PC-3 (cell line): ENCODE measurements at regions not wholly inside any gene's neighbourhood (a gene's known extent, or its start where the extent isn't known, plus 50 kb on each side); places are given as distances from the start of the nearest gene placed in this dataset.

Experiments used
- ATAC-seq: fragments of 200-7000 bp; cut with Tn5 transposase; 2 replicates; pipeline ENCODE4 v1.9.1; 2020; ENCODE audit warnings: mild to moderate bottlenecking, moderate library complexity
- BruUV-seq: library from RNA; stranded (reverse); fragments of 400-500 nt; replicated peaks from 2 replicates; lab custom pipeline; 2021; lab: Mats Ljungman, UMichigan
- CTCF ChIA-PET: fragments of 300-600 bp; sonication (Branson Sonifier 250); formaldehyde crosslinking; loops from one replicate; lab custom pipeline; 2022; ENCODE audit warnings: antibody characterized with exemption; lab: Charles Lee
- POLR2A ChIA-PET: fragments of 300-600 bp; sonication (Branson Sonifier 250); formaldehyde crosslinking; loops from one replicate; lab custom pipeline; 2022; ENCODE audit warnings: antibody characterized with exemption; ENCODE audit not compliant: unreplicated experiment; lab: Charles Lee
- DNase-seq: peaks from one replicate; pipeline ENCODE4 v3.0.0-alpha.2; 2015
- H2AFZ ChIP-seq: fragments of 300-600 bp; sonication (generic); 2 replicates; pipeline ENCODE4 v1.6.0; 2016; ENCODE audit warnings: antibody characterized with exemption, low read length
- H3F3A ChIP-seq: fragments of 300-600 bp; sonication (generic); one replicate; pipeline ENCODE4 v1.6.0; 2017; ENCODE audit warnings: antibody characterized with exemption, low read length, control low read depth, mild to moderate bottlenecking; ENCODE audit not compliant: unreplicated experiment
- H3K27ac ChIP-seq: fragments of 300-600 bp; sonication (generic); 2 replicates; pipeline ENCODE4 v1.5.1; 2016; ENCODE audit warnings: mild to moderate bottlenecking, low read length
- H3K27me3 ChIP-seq: fragments of 300-600 bp; sonication (generic); 2 replicates; pipeline ENCODE4 v1.6.1; 2016; ENCODE audit warnings: low read length, mixed read lengths
- H3K36me3 ChIP-seq: fragments of 300-600 bp; sonication (generic); 2 replicates; pipeline ENCODE4 v1.6.1; 2016; ENCODE audit warnings: low read depth, mixed run types, low read length, mixed read lengths
- H3K4me1 ChIP-seq: fragments of 300-600 bp; sonication (generic); 2 replicates; pipeline ENCODE4 v1.5.1; 2016; ENCODE audit warnings: low read length; ENCODE audit not compliant: insufficient read depth
- H3K4me2 ChIP-seq: fragments of 300-600 bp; sonication (generic); 2 replicates; pipeline ENCODE4 v1.6.0; 2016; ENCODE audit warnings: low read length
- H3K4me3 ChIP-seq: fragments of 300-600 bp; sonication (generic); 2 replicates; pipeline ENCODE4 v1.5.1; 2016; ENCODE audit warnings: mild to moderate bottlenecking, low read length, mixed read lengths
- H3K79me2 ChIP-seq: fragments of 300-600 bp; sonication (generic); 2 replicates; pipeline ENCODE4 v1.6.1; 2017; ENCODE audit warnings: low read length, mixed read lengths
- H3K9ac ChIP-seq: fragments of 300-600 bp; sonication (generic); 2 replicates; pipeline ENCODE4 v1.6.0; 2016; ENCODE audit warnings: mild to moderate bottlenecking, low read length
- H3K9me2 ChIP-seq: fragments of 300-600 bp; sonication (generic); replicated peaks from 2 replicates; pipeline ENCODE4 v1.6.1; 2016; ENCODE audit warnings: mixed run types, low read length, mixed read lengths
- H3K9me3 ChIP-seq: fragments of 300-600 bp; sonication (generic); 2 replicates; pipeline ENCODE4 v1.6.1; 2016; ENCODE audit warnings: low read length, mixed read lengths
- H4K20me1 ChIP-seq: fragments of 300-600 bp; sonication (generic); 2 replicates; pipeline ENCODE4 v1.6.1; 2016; ENCODE audit warnings: low read length, mixed read lengths
- CTCF ChIP-seq: fragments of 300-600 bp; sonication (generic); conservative IDR thresholded peaks from 2 replicates; pipeline ENCODE4 v1.5.1; 2017; ENCODE audit warnings: antibody characterized with exemption, low read depth, mild to moderate bottlenecking, low read length
- EZH2 ChIP-seq: fragments of 300-600 bp; sonication (generic); IDR thresholded peaks from one replicate; pipeline ENCODE4 v1.6.1; 2017; ENCODE audit warnings: antibody characterized with exemption, mild to moderate bottlenecking, low read length; ENCODE audit not compliant: unreplicated experiment
- EZH2phosphoT487 ChIP-seq: fragments of 300-600 bp; sonication (generic); IDR thresholded peaks from 2 replicates; pipeline ENCODE4 v1.6.1; 2018; ENCODE audit warnings: mild to moderate bottlenecking, antibody characterized with exemption, low read length, borderline replicate concordance
- intact Hi-C: fragments of 100-400 bp; cut with micrococcal nuclease; formaldehyde crosslinking; loops from 2 replicates; pipeline ENCODE4 v1.9.0; 2023

- H3K36me3 ChIP-seq: no peaks in the 10 kb centered on the region
- H3K27ac ChIP-seq: no peak overlapping the region
- H3F3A ChIP-seq: no peaks in the 10 kb centered on the region
- no peaks in the 10 kb centered on the region for H3K4me1 ChIP-seq
- DNase-seq (peak; percentile 6), ATAC-seq (no peak)
- peak overlapping the region; percentile 32; the same call in 1 of the 2 replicates for H3K4me3 ChIP-seq
- intact Hi-C loops: no loop called here
- H4K20me1 ChIP-seq: no peaks in the 10 kb centered on the region
- CTCF ChIA-PET: no interaction called here
- peaks cover 58% of the 10 kb centered on the region for H3K27me3 ChIP-seq
- H3K9me3 ChIP-seq: no peaks in the 10 kb centered on the region
- no peaks in the 10 kb centered on the region for H3K79me2 ChIP-seq
- H3K9me2 ChIP-seq: no peaks in the 10 kb centered on the region
- H3K9ac ChIP-seq: no peak overlapping the region
- no TSS peak for BruUV-seq
- H3K4me2 ChIP-seq: peak overlapping the region; percentile 50
- peak overlapping the region; percentile 31; the same call in 1 of the 2 replicates for H2AFZ ChIP-seq
- no peak for TF ChIP-seq EZH2phosphoT487
- no peak for TF ChIP-seq CTCF
- TF ChIP-seq EZH2: no peak
- POLR2A ChIA-PET: no interaction called here
Observed at GRCh38 chr3:72100601-72101187, 315.7 kb upstream of the PROK2 start.

- H3K36me3 ChIP-seq: no peaks in the 10 kb centered on the region
- H3K9me2 ChIP-seq: no peaks in the 10 kb centered on the region
- H3K4me2 ChIP-seq: no peak overlapping the region
- ChIA-PET POLR2A (no interaction called here), CTCF (no interaction called here)
- TF ChIP-seq CTCF (no peak), EZH2 (no peak), EZH2phosphoT487 (no peak)
- DNase-seq (no peak), ATAC-seq (no peak)
- H3K9me3 ChIP-seq: no peaks in the 10 kb centered on the region
- H3K79me2 ChIP-seq: no peaks in the 10 kb centered on the region
- no peak overlapping the region for H2AFZ ChIP-seq
- no peaks in the 10 kb centered on the region for H3F3A ChIP-seq
- intact Hi-C loops: no loop called here
- no peak overlapping the region for H3K27ac ChIP-seq
- no peak overlapping the region for H3K4me3 ChIP-seq
- H3K27me3 ChIP-seq: peaks cover 57% of the 10 kb centered on the region
- no peak overlapping the region for H3K9ac ChIP-seq
- no peaks in the 10 kb centered on the region for H4K20me1 ChIP-seq
- BruUV-seq: no TSS peak
- no peaks in the 10 kb centered on the region for H3K4me1 ChIP-seq
Observed at GRCh38 chr3:72100080-72100511, 315.1 kb upstream of the PROK2 start.

DNA sequence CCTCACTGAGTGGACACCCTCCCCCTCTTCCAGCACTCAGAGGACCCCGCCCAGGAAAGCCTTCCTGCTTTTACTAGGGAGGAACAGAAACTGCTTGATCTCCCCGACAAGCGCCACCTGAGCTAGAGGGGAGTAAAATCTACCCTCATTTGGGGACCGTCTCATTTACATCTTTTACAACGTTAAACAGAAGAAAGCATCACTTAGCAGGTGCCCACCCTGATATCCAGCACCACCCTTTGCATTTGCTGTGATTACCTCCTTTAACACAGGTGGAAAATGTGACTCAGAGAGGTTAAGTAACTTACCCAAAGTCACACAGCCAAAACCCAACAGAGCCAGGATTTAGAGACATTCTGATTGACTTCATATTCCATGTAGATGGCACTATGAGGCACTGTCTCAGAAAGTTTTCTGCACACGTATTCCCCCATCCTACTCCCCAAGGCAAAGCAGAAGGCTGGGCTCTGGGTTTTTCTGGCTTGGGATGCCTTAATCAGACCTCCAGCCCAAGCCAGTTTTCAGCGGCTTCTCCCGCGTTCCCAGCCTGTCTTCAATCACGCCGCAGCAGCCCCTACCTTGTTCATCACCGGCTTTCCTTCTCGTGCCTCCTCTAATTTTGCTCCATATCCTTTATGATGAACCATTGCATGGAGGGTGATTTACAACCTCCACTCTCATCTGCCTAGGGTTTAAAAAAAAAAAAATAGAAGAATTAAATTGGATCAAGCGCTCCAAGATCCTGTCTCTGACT is 314.6 kb upstream of the PROK2 start:
- ChIA-PET CTCF (no interaction called here), POLR2A (no interaction called here)
- Histone ChIP-seq H3K79me2 (no peaks in the 10 kb centered on the region), H3K9ac (no peak overlapping the region), H3K4me1 (no peaks in the 10 kb centered on the region), H3K9me2 (no peaks in the 10 kb centered on the region), H3F3A (no peaks in the 10 kb centered on the region), H3K4me2 (no peak overlapping the region), H3K9me3 (no peaks in the 10 kb centered on the region), H3K4me3 (no peak overlapping the region), H3K27ac (no peak overlapping the region), H3K36me3 (no peaks in the 10 kb centered on the region), H2AFZ (no peak overlapping the region), H4K20me1 (no peaks in the 10 kb centered on the region), H3K27me3 (peaks cover 60% of the 10 kb centered on the region)
- intact Hi-C loops: no loop called here
- no peak for DNase-seq
- no TSS peak for BruUV-seq
- no peak for ATAC-seq
- no peak for TF ChIP-seq CTCF
- no peak for TF ChIP-seq EZH2
- TF ChIP-seq EZH2phosphoT487: no peak
